ENCODE measurements at regions not wholly inside any gene's neighbourhood (a gene's known extent, or its start where the extent isn't known, plus 50 kb on each side); places are given as distances from the start of the nearest gene placed in this dataset.

- dilution Hi-C loops (cut with MboI; ENCODE audit: extremely low pct_ligation_motif_present, low sequenced_read_pairs): no loop called here
Observed at GRCh38 chr2:11944311-11944710, 197.9 kb downstream of the LPIN1 start.

More at GRCh38 chr2:11944311-11944710, 197.9 kb downstream of the LPIN1 start:
- Histone ChIP-seq H3K27me3 (ENCODE audit: control insufficient read depth in 2 of 2, insufficient read depth in 2 of 2, low read length in 2 of 2) (no peaks in the 10 kb centered on the region), H3K4me1 (ENCODE audit: control insufficient read depth, extremely low read depth, insufficient read depth, low read length) (no peaks in the 10 kb centered on the region), H3K36me3 (ENCODE audit: control insufficient read depth in 2 of 2, extremely low read depth in 1 of 2, insufficient read depth in 2 of 2, low read length in 2 of 2) (no peaks in the 10 kb centered on the region), H2AFZ (ENCODE audit: low read depth, low read length) (no peak overlapping the region), H3K9me1 (replicated peaks; ENCODE audit: control insufficient read depth, extremely low read depth, insufficient read depth, low read length) (no peaks in the 10 kb centered on the region), H3K27ac (ENCODE audit: insufficient read depth, low read depth, low read length) (no peak overlapping the region), H3K4me3 (replicated peaks in 1 of 3; ENCODE audit: insufficient read depth in 1 of 3, low read depth in 1 of 3, low read length in 3 of 3) (no peak overlapping the region), H3K4me2 (ENCODE audit: insufficient read depth, low read length) (no peak overlapping the region), H3K9ac (replicated peaks; ENCODE audit: extremely low read depth, insufficient read depth, low read length) (no peak overlapping the region), H3K79me2 (ENCODE audit: control insufficient read depth, insufficient read depth, low read length) (no peaks in the 10 kb centered on the region), H4K20me1 (replicated peaks; ENCODE audit: control insufficient read depth, extremely low read depth, insufficient read depth, low read length) (no peaks in the 10 kb centered on the region), H3K9me3 (replicated peaks; ENCODE audit: control insufficient read depth, insufficient read depth, low read length) (no peaks in the 10 kb centered on the region)
- DNase-seq (ENCODE audit: low read depth, low spot score) (no peak), FAIRE-seq (no peak)
- POLR2A ChIA-PET: no interaction called here
- BruUV-seq (replicated peaks): no TSS peak
- no peak for TF ChIP-seq CTCF (IDR thresholded peaks at IDR 0.05; ENCODE audit: extremely low read depth in 1 of 2, insufficient read depth in 1 of 2, low read depth in 1 of 2, low read length in 2 of 2)
- TF ChIP-seq MYC (IDR thresholded peaks at IDR 0.05; ENCODE audit: low read depth, low read length): no peak
- TF ChIP-seq, protein P1, sequence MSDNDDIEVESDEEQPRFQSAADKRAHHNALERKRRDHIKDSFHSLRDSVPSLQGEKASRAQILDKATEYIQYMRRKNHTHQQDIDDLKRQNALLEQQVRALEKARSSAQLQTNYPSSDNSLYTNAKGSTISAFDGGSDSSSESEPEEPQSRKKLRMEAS (IDR thresholded peaks at IDR 0.05; ENCODE audit: insufficient read depth, insufficient read length): no peak
- no peak for TF ChIP-seq JUN (IDR thresholded peaks at IDR 0.05; ENCODE audit: borderline replicate concordance, insufficient read depth, insufficient read length, low read depth)
- no peak for TF ChIP-seq POLR2AphosphoS5 (IDR thresholded peaks at IDR 0.05; ENCODE audit: insufficient read depth, low read depth, low read length)
- no peak for TF ChIP-seq FOS (IDR thresholded peaks at IDR 0.05; ENCODE audit: borderline replicate concordance, insufficient read depth, low read length)
- no peak for TF ChIP-seq EZH2 (IDR thresholded peaks at IDR 0.05; ENCODE audit: borderline replicate concordance, low read depth, low read length, severe bottlenecking)
- no peak for TF ChIP-seq POLR2A (IDR thresholded peaks at IDR 0.05; ENCODE audit: low read depth, low read length)
- TF ChIP-seq GATA2 (IDR thresholded peaks at IDR 0.05; ENCODE audit: insufficient read depth, insufficient read length, low read depth, low read length): no peak
- CTCF ChIA-PET: no interaction called here
- intact Hi-C loops (cut with micrococcal nuclease): no loop called here

All from endothelial cell of umbilical vein (primary cell).